GM19328 (cell line): ENCODE measurements at regions not wholly inside any gene's neighbourhood (a gene's known extent, or its start where the extent isn't known, plus 50 kb on each side); places are given as distances from the start of the nearest gene placed in this dataset.
"Not testable (repeated sequence)": the region's sequence is repeated elsewhere in the genome, so short reads cannot be mapped to it uniquely, and the experiment has no call there.

ENCODE experiments used
- ATAC-seq: cut with Tn5 transposase; IDR thresholded peaks from one replicate; pipeline ENCODE4 v1.9.1; 2021; ENCODE audit warnings: mild to moderate bottlenecking, moderate library complexity; ENCODE audit not compliant: unreplicated experiment

- ATAC-seq = no peak
Measured at GRCh38 chr2:228535396-228535795, 353.9 kb upstream of the SPHKAP start.

GRCh38 chr2:228533156-228533555 lies 351.7 kb upstream of the SPHKAP start:
- ATAC-seq = no peak

- ATAC-seq = no peak
Measured at GRCh38 chr2:228532233-228532632, 350.7 kb upstream of the SPHKAP start.

GRCh38 chr2:228527197-228527881 lies 345.9 kb upstream of the SPHKAP start:
- no peak for ATAC-seq

- ATAC-seq = no peak
Measured at GRCh38 chr2:228526687-228527086, 345.2 kb upstream of the SPHKAP start.

- ATAC-seq = no peak
Measured at GRCh38 chr2:228522977-228523376, 341.5 kb upstream of the SPHKAP start.

- ATAC-seq = no peak
Measured at GRCh38 chr2:228522276-228522675, 340.8 kb upstream of the SPHKAP start.

GRCh38 chr2:228519561-228519960 lies 338.1 kb upstream of the SPHKAP start:
- no peak for ATAC-seq

- ATAC-seq = no peak
Measured at GRCh38 chr2:228516019-228516418, 334.5 kb upstream of the SPHKAP start.

- ATAC-seq = not testable (repeated sequence)
Measured at GRCh38 chr2:228513480-228513879, 332.0 kb upstream of the SPHKAP start.

GRCh38 chr2:228509021-228509420 lies 327.5 kb upstream of the SPHKAP start:
- ATAC-seq = no peak

GRCh38 chr2:228507870-228508269 lies 326.4 kb upstream of the SPHKAP start:
- no peak for ATAC-seq

GRCh38 chr2:228507231-228507824 lies 325.8 kb upstream of the SPHKAP start:
- ATAC-seq = no peak

GRCh38 chr2:228503731-228504130 lies 322.2 kb upstream of the SPHKAP start:
- no peak for ATAC-seq

GRCh38 chr2:228493852-228494251 lies 312.4 kb upstream of the SPHKAP start:
- no peak for ATAC-seq

- no peak for ATAC-seq
Measured at GRCh38 chr2:228479014-228479413, 297.5 kb upstream of the SPHKAP start.

- ATAC-seq = no peak
Measured at GRCh38 chr2:228474466-228474865, 293.0 kb upstream of the SPHKAP start.

GRCh38 chr2:228469721-228470120 lies 288.2 kb upstream of the SPHKAP start:
- no peak for ATAC-seq

GRCh38 chr2:228466851-228467250 lies 285.4 kb upstream of the SPHKAP start:
- no peak for ATAC-seq

GRCh38 chr2:228465408-228465807 lies 283.9 kb upstream of the SPHKAP start:
- ATAC-seq = no peak

GRCh38 chr2:228458364-228458763 lies 276.9 kb upstream of the SPHKAP start:
- ATAC-seq = no peak

GRCh38 chr2:228447266-228447915 lies 265.9 kb upstream of the SPHKAP start:
- no peak for ATAC-seq
